Chondrocyte (in vitro differentiated cells): ENCODE measurements at regions not wholly inside any gene's neighbourhood (a gene's known extent, or its start where the extent isn't known, plus 50 kb on each side); places are given as distances from the start of the nearest gene placed in this dataset.
"Not testable (repeated sequence)": the region's sequence is repeated elsewhere in the genome, so short reads cannot be mapped to it uniquely, and the experiment has no call there.

ENCODE experiments used
- DNase-seq: peaks from one replicate; pipeline ENCODE4 v3.0.0; 2021; ENCODE audit warnings: mixed read lengths, low spot score
- H3K27ac Mint-ChIP-seq: one replicate; pipeline ENCODE4 v1.8.0; 2021; ENCODE audit warnings: mild to moderate bottlenecking, moderate library complexity, mixed read lengths; ENCODE audit not compliant: unreplicated experiment
- H3K27me3 Mint-ChIP-seq: 2 replicates; pipeline ENCODE4 v1.8.0; 2021; ENCODE audit warnings: low read depth, mixed read lengths
- H3K36me3 Mint-ChIP-seq: 2 replicates; pipeline ENCODE4 v1.8.0; 2021; ENCODE audit warnings: low read depth, mixed read lengths
- H3K4me1 Mint-ChIP-seq: 2 replicates; pipeline ENCODE4 v1.8.0; 2021; ENCODE audit warnings: low read depth, mild to moderate bottlenecking, mixed read lengths
- H3K4me3 Mint-ChIP-seq: one replicate; pipeline ENCODE4 v1.8.0; 2021; ENCODE audit warnings: mild to moderate bottlenecking, moderate library complexity, mixed read lengths; ENCODE audit not compliant: unreplicated experiment
- H3K9me3 Mint-ChIP-seq: 2 replicates; pipeline ENCODE4 v1.8.0; 2021; ENCODE audit warnings: low read depth, mixed read lengths
- TF ChIP-seq, protein P1 (sequence below): fragments of 200-600 bp; sonication (generic); IDR thresholded peaks from 2 replicates; pipeline ENCODE4 v1.5.0; 2021; ENCODE audit warnings: antibody characterized with exemption, mild to moderate bottlenecking, moderate library complexity

GRCh38 chr18:78799382-78800089, 180.1 kb upstream of the SALL3 start:
- TF ChIP-seq, protein P1, sequence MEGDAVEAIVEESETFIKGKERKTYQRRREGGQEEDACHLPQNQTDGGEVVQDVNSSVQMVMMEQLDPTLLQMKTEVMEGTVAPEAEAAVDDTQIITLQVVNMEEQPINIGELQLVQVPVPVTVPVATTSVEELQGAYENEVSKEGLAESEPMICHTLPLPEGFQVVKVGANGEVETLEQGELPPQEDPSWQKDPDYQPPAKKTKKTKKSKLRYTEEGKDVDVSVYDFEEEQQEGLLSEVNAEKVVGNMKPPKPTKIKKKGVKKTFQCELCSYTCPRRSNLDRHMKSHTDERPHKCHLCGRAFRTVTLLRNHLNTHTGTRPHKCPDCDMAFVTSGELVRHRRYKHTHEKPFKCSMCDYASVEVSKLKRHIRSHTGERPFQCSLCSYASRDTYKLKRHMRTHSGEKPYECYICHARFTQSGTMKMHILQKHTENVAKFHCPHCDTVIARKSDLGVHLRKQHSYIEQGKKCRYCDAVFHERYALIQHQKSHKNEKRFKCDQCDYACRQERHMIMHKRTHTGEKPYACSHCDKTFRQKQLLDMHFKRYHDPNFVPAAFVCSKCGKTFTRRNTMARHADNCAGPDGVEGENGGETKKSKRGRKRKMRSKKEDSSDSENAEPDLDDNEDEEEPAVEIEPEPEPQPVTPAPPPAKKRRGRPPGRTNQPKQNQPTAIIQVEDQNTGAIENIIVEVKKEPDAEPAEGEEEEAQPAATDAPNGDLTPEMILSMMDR, result no peak
- H3K36me3 Mint-ChIP-seq, result no peaks in the 10 kb centered on the region
- no peaks in the 10 kb centered on the region for H3K27me3 Mint-ChIP-seq
- H3K4me1 Mint-ChIP-seq, result no peaks in the 10 kb centered on the region
- peaks cover 16% of the 10 kb centered on the region for H3K9me3 Mint-ChIP-seq
- peak; percentile 63 for DNase-seq
- H3K4me3 Mint-ChIP-seq, result no peak overlapping the region
- H3K27ac Mint-ChIP-seq, result no peak overlapping the region

DNA sequence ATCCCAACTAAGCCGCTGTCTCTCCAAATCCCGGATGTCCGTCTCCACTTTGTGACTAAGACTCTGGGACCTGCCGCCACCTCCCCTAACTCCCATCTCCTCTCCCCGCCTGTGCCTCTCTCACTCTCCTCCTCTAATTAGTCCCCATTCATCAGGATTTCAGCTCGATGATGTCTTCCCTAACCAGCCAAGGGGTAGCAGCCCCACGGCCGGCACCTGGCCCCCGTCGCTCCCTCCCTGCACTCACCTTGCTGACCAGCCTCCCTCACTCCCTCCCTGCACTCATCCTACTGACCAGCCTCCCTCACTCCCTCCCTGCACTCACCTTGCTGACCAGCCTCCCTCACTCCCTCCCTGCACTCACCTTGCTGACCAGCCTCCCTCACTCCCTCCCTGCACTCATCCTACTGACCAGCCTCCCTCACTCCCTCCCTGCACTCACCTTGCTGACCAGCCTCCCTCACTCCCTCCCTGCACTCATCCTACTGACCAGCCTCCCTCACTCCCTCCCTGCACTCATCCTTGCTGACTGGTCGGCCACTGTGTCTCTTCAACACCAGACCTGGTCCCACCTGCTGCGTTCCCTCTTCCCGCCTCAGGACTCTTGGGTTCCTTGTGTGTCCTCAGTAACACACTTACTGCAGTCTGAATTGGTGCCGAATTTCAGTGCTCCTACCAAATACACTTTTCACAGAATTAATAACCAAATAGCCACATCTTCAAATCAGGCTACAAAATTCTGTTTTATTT, 179.3 kb upstream of the SALL3 start:
- peaks cover 19% of the 10 kb centered on the region for H3K9me3 Mint-ChIP-seq
- H3K27ac Mint-ChIP-seq, H3K4me1 Mint-ChIP-seq, H3K4me3 Mint-ChIP-seq, H3K36me3 Mint-ChIP-seq, DNase-seq, H3K27me3 Mint-ChIP-seq: not testable (repeated sequence)

DNA sequence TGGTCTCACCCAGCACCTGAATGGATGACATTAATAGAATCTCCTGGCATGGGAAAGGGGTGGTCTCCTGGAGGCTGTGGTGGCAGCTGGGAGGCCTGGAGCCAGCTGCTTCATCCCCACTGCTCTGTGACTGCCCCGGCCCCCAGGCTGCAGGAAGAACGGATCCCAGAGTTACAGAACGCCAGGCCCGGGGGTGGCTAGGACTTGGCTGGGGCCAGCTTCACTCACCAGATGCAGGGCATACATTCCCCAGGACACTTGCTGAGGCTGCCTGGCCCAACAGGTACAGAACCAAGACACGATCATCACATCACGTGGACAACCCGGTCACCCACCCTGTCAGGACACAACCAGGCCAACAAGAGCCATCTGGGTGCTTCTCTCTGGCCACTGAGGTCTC, 178.6 kb upstream of the SALL3 start:
- Mint-ChIP-seq H3K36me3 (no peaks in the 10 kb centered on the region), H3K27ac (no peak overlapping the region)

DNA sequence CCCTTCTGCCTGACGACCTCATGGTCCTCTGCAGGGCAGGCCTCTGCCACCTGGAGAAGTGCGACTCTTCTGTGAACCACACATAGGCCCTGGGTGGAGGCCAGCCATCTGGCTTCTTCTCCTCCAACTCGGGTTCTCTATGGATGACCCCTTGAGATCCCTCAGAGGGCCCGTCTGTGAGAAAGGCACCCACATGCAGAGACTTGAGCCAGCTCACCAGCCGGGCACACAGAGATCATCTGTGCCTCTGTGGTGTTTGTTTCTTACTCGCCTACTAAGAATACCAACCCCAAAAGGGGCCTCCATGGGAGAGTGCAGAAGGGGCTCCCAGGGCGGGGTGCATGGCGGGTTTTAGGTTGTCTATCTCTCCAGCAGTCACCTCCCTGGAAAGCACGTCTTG, 176.5 kb upstream of the SALL3 start:
- TF ChIP-seq, protein P1, result no peak
- no peak overlapping the region for H3K27ac Mint-ChIP-seq

More for the DNA sequence above, 178.6 kb upstream of the SALL3 start:
- no peak overlapping the region for H3K4me3 Mint-ChIP-seq
- no peaks in the 10 kb centered on the region for H3K27me3 Mint-ChIP-seq
- TF ChIP-seq, protein P1, result no peak
- H3K9me3 Mint-ChIP-seq, result peaks cover 19% of the 10 kb centered on the region
- no peaks in the 10 kb centered on the region for H3K4me1 Mint-ChIP-seq
- peak; percentile 82 for DNase-seq

DNA sequence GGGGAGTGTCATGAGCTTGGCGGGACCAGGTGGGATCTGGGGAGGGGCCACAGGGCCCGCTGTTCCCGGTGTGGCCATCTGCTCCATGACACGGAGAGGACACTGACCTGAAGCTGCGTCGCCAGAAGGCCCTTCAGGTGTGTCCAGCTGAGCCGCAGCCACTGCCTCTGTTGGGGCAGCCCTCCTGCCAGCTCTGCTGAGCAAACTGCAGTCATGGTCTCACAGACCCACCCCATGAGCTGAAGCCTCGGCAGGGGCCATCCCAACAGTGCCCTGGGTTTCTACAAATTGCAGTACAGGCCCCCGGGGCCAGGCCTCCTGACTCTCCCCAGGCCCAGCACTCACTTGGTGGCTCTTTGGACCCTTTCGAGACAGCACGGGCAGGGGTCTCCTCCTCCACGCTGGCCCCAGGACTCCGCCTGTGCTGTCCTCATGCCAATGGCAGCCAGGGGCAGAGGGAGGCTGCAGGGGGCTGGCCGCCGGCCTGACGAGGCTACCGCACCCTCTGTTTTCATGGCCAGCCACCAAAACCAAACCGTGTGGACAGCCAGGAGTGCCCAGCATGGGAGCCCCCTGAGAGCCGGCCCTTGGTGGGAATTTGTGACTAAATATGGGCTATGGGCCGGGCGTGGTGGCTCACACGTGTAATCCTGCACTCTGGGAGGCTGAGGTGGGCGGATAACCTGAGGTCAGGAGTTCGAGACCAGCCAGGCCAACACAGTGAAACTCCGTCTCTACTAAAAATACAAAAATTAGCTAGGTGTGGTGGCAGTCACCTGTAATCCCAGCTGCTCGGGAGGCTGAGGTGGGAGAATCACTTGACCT, 175.2 kb upstream of the SALL3 start:
- DNase-seq, result peak; percentile 79
- Mint-ChIP-seq H3K36me3 (no peaks in the 10 kb centered on the region), H3K4me1 (no peaks in the 10 kb centered on the region), H3K27me3 (no peaks in the 10 kb centered on the region), H3K4me3 (no peak overlapping the region), H3K27ac (no peak overlapping the region), H3K9me3 (peaks cover 29% of the 10 kb centered on the region)
- TF ChIP-seq, protein P1, result no peak

More for the DNA sequence above, 176.5 kb upstream of the SALL3 start:
- H3K4me3 Mint-ChIP-seq, result no peak overlapping the region
- peaks cover 22% of the 10 kb centered on the region for H3K9me3 Mint-ChIP-seq
- no peaks in the 10 kb centered on the region for H3K36me3 Mint-ChIP-seq
- no peaks in the 10 kb centered on the region for H3K27me3 Mint-ChIP-seq
- H3K4me1 Mint-ChIP-seq, result no peaks in the 10 kb centered on the region
- peak; percentile 55 for DNase-seq
